Testis (tissue), 2 donors: ENCODE measurements at regions not wholly inside any gene's neighbourhood (a gene's known extent, or its start where the extent isn't known, plus 50 kb on each side); places are given as distances from the start of the nearest gene placed in this dataset.

ENCODE experiments used
- DNase-seq: peaks from one replicate; pipeline ENCODE4 v3.0.0-alpha.2; 2019
- H3K27ac ChIP-seq, 2 donors: fragments of 200-600 bp; sonication (generic); one replicate each; pipeline ENCODE4 v1.5.1; 2019
- H3K27me3 ChIP-seq: fragments of 200-600 bp; sonication (generic); one replicate; pipeline ENCODE4 v1.5.1; 2019
- H3K36me3 ChIP-seq: fragments of 200-600 bp; sonication (generic); one replicate; pipeline ENCODE4 v1.5.1; 2017; ENCODE audit warnings: low read depth; ENCODE audit errors: missing control alignments
- H3K4me1 ChIP-seq: fragments of 200-600 bp; sonication (generic); one replicate; pipeline ENCODE4 v1.5.1; 2019
- H3K4me3 ChIP-seq, 2 donors: fragments of 200-600 bp; sonication (generic); one replicate each; pipeline ENCODE4 v1.5.1; 2017 to 2019
- H3K9me3 ChIP-seq: fragments of 200-600 bp; sonication (generic); one replicate; pipeline ENCODE4 v1.5.1; 2017
- CTCF ChIP-seq, 3 experiments: fragments of 450-650 bp in 2 of 3; fragments of 200-600 bp in 1 of 3; sonication (generic) in 1 of 3; IDR thresholded peaks; one replicate each; pipeline ENCODE4 v1.5.1; 2016 to 2019; ENCODE audit warnings: antibody characterized with exemption in 3 of 3, mild to moderate bottlenecking in 2 of 3, moderate library complexity in 1 of 3
- POLR2A ChIP-seq: fragments of 450-650 bp; IDR thresholded peaks from one replicate; pipeline ENCODE4 v1.6.1; 2017; ENCODE audit warnings: antibody characterized with exemption, mild to moderate bottlenecking, moderate library complexity
- WGBS, 2 donors: methylation state at CpG; one replicate each; pipeline ENCODE4 v1.1.5; 2018; 5-methylcytosine and 5-hydroxymethylcytosine counted together
- intact Hi-C: fragments of 100-400 bp; cut with DNase I; formaldehyde crosslinking; loops from one replicate; pipeline ENCODE4 v1.15.1; 2023; ENCODE audit warnings: low total_unique reads

GRCh38 chr4:111693758-111694157, 451.5 kb upstream of the FAM241A start:
- 53 to 58% methylated on average over 2 of the region's 2 CpGs for WGBS, 2 donors
- no peak overlapping the region for H3K4me3 ChIP-seq
- H3K9me3 ChIP-seq: no peaks in the 10 kb centered on the region
- intact Hi-C loops: no loop called here
- H3K27ac ChIP-seq: no peak overlapping the region
- no peaks in the 10 kb centered on the region for H3K36me3 ChIP-seq
- TF ChIP-seq POLR2A (no peak), CTCF (IDR thresholded peaks at IDR 0.05) (no peak)
- no peaks in the 10 kb centered on the region for H3K4me1 ChIP-seq
- DNase-seq: no peak
- no peaks in the 10 kb centered on the region for H3K27me3 ChIP-seq

GRCh38 chr4:111695677-111696076, 449.6 kb upstream of the FAM241A start:
- no peaks in the 10 kb centered on the region for H3K4me1 ChIP-seq
- intact Hi-C loops: no loop called here
- WGBS, 2 donors: 86 to 91% methylated on average over 2 of the region's 2 CpGs

GRCh38 chr4:111696505-111696904, 448.7 kb upstream of the FAM241A start:
- H3K36me3 ChIP-seq: no peaks in the 10 kb centered on the region
- no peaks in the 10 kb centered on the region for H3K4me1 ChIP-seq
- no peak for TF ChIP-seq POLR2A
- TF ChIP-seq CTCF (IDR thresholded peaks at IDR 0.05): no peak
- H3K4me3 ChIP-seq: no peak overlapping the region
- WGBS, 2 donors: 52 to 70% methylated on average over 2 of the region's 2 CpGs
- no peak for DNase-seq
- H3K27me3 ChIP-seq: no peaks in the 10 kb centered on the region
- no peaks in the 10 kb centered on the region for H3K9me3 ChIP-seq
- no peak overlapping the region for H3K27ac ChIP-seq
- intact Hi-C loops: no loop called here

More at GRCh38 chr4:111695677-111696076, 449.6 kb upstream of the FAM241A start:
- Histone ChIP-seq H3K9me3 (no peaks in the 10 kb centered on the region), H3K27me3 (no peaks in the 10 kb centered on the region), H3K36me3 (no peaks in the 10 kb centered on the region), H3K4me3 (no peak overlapping the region), H3K27ac (no peak overlapping the region)
- TF ChIP-seq CTCF (IDR thresholded peaks at IDR 0.05): no peak
- no peak for TF ChIP-seq POLR2A
- DNase-seq: no peak

- no peak for TF ChIP-seq POLR2A
- TF ChIP-seq CTCF (IDR thresholded peaks at IDR 0.05): no peak
- intact Hi-C loops: no loop called here
- Histone ChIP-seq H3K9me3 (no peaks in the 10 kb centered on the region), H3K4me3 (no peak overlapping the region), H3K27me3 (no peaks in the 10 kb centered on the region), H3K4me1 (no peaks in the 10 kb centered on the region), H3K36me3 (no peaks in the 10 kb centered on the region), H3K27ac (no peak overlapping the region)
- 47 to 49% methylated on average over 2 of the region's 2 CpGs for WGBS, 2 donors
- no peak for DNase-seq
Measured at GRCh38 chr4:111697176-111697942, 447.9 kb upstream of the FAM241A start.

GRCh38 chr4:111698361-111698760, 446.9 kb upstream of the FAM241A start:
- H3K4me1 ChIP-seq: no peaks in the 10 kb centered on the region
- intact Hi-C loops: no loop called here
- no peaks in the 10 kb centered on the region for H3K27me3 ChIP-seq
- H3K27ac ChIP-seq: no peak overlapping the region
- H3K9me3 ChIP-seq: no peaks in the 10 kb centered on the region
- no peak for DNase-seq
- no peaks in the 10 kb centered on the region for H3K36me3 ChIP-seq
- no peak for TF ChIP-seq CTCF (IDR thresholded peaks at IDR 0.05)
- TF ChIP-seq POLR2A: no peak
- no peak overlapping the region for H3K4me3 ChIP-seq
